ENCODE measurements at regions not wholly inside any gene's neighbourhood (a gene's known extent, or its start where the extent isn't known, plus 50 kb on each side); places are given as distances from the start of the nearest gene placed in this dataset.
A peak's percentile ranks its signal among the peaks of the same experiment; 100 is the strongest.

DNA sequence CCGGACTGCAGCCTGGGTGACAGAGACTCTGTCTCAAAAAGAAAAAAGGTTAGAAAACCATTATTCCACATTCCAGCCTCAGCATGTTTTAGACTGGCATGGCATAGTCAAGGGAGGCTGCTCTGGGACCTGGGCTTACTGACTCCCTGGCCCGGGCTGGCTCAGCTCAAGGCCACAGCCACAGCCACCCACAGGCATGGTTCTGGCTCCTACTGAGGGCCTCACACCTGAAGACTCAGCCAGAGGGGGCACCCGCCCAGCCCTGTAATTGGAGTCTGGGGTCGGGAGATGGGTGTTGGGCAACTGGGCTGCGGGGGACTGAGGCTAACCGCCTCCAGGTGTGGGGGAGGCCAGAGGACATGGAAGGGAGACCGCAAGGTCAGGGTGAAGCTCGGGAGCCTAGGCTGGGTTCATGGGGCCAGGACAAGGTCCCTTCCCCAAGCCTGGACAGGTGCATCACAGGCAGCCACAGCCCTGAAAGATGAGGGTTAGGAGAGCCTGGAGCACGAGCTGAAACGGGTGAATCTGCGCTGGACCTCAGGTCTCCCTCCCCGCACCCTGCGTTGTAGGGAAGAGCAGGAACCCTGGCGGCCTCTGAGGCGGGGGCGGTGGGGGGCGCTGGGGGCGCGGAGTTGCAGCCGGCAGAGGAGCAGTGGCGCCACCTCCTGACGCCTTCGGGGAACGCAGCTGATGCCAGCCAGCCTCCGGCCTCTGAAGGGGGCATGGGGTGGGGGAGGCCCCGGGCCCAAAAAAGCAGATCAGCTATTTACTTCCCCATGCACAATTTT, 67.7 kb upstream of the SRSF6 start:
- H3K9me3 Mint-ChIP-seq = no peaks in the 10 kb centered on the region
- H3K4me3 Mint-ChIP-seq = no peak overlapping the region
- peaks cover 24% of the 10 kb centered on the region for H3K27me3 Mint-ChIP-seq (ENCODE audit: low read depth)
- TF ChIP-seq, protein P1, sequence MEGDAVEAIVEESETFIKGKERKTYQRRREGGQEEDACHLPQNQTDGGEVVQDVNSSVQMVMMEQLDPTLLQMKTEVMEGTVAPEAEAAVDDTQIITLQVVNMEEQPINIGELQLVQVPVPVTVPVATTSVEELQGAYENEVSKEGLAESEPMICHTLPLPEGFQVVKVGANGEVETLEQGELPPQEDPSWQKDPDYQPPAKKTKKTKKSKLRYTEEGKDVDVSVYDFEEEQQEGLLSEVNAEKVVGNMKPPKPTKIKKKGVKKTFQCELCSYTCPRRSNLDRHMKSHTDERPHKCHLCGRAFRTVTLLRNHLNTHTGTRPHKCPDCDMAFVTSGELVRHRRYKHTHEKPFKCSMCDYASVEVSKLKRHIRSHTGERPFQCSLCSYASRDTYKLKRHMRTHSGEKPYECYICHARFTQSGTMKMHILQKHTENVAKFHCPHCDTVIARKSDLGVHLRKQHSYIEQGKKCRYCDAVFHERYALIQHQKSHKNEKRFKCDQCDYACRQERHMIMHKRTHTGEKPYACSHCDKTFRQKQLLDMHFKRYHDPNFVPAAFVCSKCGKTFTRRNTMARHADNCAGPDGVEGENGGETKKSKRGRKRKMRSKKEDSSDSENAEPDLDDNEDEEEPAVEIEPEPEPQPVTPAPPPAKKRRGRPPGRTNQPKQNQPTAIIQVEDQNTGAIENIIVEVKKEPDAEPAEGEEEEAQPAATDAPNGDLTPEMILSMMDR (IDR thresholded peaks at IDR 0.05; ENCODE audit: unreplicated experiment in 3 of 3) = peak; percentile 27 to 35 (median 28)
- H3K36me3 Mint-ChIP-seq (ENCODE audit: low read depth) = no peaks in the 10 kb centered on the region
- no peak overlapping the region for H3K27ac Mint-ChIP-seq
- peaks cover 17% of the 10 kb centered on the region for H3K4me1 Mint-ChIP-seq

DNA sequence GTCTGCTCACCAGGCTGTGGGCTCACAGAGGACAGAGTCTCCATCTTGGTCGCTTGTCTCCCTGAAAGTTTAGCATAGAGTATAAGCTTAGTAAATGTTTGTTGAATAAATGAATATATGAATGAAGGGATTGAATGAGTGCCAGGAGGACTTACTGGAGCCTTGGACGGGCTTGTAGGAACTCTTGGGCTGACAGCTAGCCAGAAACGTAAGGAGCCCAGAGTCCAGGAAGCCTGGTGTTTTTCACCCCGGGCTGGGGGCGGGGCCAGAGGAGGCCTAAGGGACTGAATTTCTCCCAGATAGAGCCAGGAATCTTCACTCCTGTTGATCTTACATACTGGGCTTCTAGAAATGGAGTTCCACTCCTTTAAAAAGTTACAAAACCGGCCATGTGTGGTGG, 68.5 kb upstream of the SRSF6 start:
- Mint-ChIP-seq H3K4me3 (no peak overlapping the region), H3K36me3 (ENCODE audit: low read depth) (no peaks in the 10 kb centered on the region), H3K9me3 (no peaks in the 10 kb centered on the region), H3K27me3 (ENCODE audit: low read depth) (peaks cover 27% of the 10 kb centered on the region), H3K4me1 (peaks cover 17% of the 10 kb centered on the region), H3K27ac (peak overlapping the region in 1 of 3 experiments; percentile 73)
- TF ChIP-seq, protein P1 (IDR thresholded peaks at IDR 0.05; ENCODE audit: unreplicated experiment in 3 of 3) = no peak

DNA sequence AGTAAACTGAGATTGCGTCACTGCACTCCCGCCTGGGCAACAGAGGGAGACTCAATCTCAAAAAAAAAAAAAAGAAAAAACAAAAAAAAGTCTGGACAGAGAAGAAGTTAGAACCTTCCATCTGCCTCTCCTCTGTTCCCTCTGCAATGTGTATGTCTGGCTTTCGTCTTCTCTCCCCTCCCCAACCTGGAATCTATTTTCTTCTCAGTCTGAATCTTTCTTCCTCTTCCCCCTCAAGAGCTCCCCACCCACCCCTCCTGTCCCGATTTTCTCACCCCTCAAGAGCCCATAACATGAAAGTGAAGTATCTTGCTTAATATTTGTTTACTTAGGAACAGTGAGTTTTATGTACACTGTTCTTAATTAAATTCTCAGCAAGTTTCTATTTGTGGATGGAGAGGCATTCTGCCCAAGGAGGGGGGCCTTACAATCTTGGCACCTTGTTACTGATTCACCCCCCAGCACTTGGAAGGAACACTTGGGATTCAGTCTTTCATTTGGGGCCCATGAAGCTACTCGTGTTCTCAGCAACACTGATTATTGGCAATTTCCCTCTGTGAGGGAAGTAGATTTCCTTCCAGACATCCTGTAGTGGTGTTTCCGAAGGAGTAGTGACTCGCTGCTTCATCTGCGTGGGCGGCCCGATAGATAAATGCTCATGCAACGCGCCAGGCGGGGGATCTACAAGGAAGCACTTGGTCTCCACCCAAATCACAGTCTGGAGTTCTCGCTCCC, 69.3 kb upstream of the SRSF6 start:
- no peaks in the 10 kb centered on the region for H3K36me3 Mint-ChIP-seq (ENCODE audit: low read depth)
- TF ChIP-seq, protein P1 (IDR thresholded peaks at IDR 0.05; ENCODE audit: unreplicated experiment in 3 of 3) = no peak
- peaks cover 30% of the 10 kb centered on the region for H3K27me3 Mint-ChIP-seq (ENCODE audit: low read depth)
- H3K9me3 Mint-ChIP-seq = no peaks in the 10 kb centered on the region
- H3K27ac Mint-ChIP-seq = peak overlapping the region in 2 of 3 experiments; percentile 53 to 73
- H3K4me1 Mint-ChIP-seq = peaks cover 17% of the 10 kb centered on the region
- no peak overlapping the region for H3K4me3 Mint-ChIP-seq

DNA sequence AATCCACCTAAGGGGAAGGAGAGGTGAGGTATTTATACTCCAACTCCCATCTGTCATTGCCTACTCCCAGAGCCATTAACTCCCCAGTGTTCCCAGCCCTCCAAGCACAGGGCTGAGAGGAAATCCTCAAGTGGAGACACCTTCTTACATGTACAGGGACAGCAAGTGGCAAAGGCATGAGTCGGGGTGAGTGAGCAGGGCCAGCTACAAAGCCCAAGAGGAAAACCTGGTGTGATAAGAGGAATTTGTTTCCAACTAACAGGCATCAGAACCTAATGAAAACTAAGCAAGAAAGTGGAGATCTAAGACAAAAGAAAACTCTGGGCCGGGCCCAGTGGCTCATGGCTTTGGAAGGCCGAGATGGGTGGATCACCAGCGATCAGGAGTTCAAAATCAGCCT, 70.0 kb upstream of the SRSF6 start:
- H3K27me3 Mint-ChIP-seq (ENCODE audit: low read depth) = peaks cover 31% of the 10 kb centered on the region
- H3K36me3 Mint-ChIP-seq (ENCODE audit: low read depth) = no peaks in the 10 kb centered on the region
- no peak overlapping the region for H3K27ac Mint-ChIP-seq
- H3K4me3 Mint-ChIP-seq = no peak overlapping the region
- peaks cover 17% of the 10 kb centered on the region for H3K4me1 Mint-ChIP-seq
- TF ChIP-seq, protein P1 (IDR thresholded peaks at IDR 0.05; ENCODE audit: unreplicated experiment in 3 of 3) = no peak
- no peaks in the 10 kb centered on the region for H3K9me3 Mint-ChIP-seq

DNA sequence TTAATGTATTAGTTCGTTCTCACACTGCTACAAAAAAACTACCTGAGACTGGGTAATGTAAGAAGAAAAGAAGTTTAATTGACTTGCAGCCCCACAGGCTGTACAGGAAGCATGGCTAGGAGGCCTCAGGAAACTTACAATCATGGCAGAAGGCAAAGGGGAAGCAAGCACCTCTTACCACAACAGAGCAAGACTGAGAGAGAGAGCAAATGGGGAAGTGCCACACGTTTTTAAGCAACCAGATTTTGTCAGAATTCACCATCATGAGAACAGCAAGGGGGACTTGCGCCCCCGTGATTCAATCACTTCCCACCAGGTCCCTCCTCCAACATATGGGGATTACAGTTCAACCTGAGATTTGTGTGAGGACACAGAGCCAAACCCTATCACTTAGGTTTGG, 70.8 kb upstream of the SRSF6 start:
- no peak overlapping the region for H3K27ac Mint-ChIP-seq
- TF ChIP-seq, protein P1 (IDR thresholded peaks at IDR 0.05; ENCODE audit: unreplicated experiment in 3 of 3) = no peak
- no peaks in the 10 kb centered on the region for H3K36me3 Mint-ChIP-seq (ENCODE audit: low read depth)
- peaks cover 32% of the 10 kb centered on the region for H3K27me3 Mint-ChIP-seq (ENCODE audit: low read depth)
- peaks cover 17% of the 10 kb centered on the region for H3K4me1 Mint-ChIP-seq
- no peaks in the 10 kb centered on the region for H3K9me3 Mint-ChIP-seq
- H3K4me3 Mint-ChIP-seq = no peak overlapping the region
